GM23248 (cell line): ENCODE measurements at regions not wholly inside any gene's neighbourhood (a gene's known extent, or its start where the extent isn't known, plus 50 kb on each side); places are given as distances from the start of the nearest gene placed in this dataset.
"Not testable (repeated sequence)": the region's sequence is repeated elsewhere in the genome, so short reads cannot be mapped to it uniquely, and the experiment has no call there.

ENCODE experiments used
- DNase-seq: peaks from one replicate; pipeline ENCODE4 v3.0.0-alpha.2; 2015
- H2AFZ ChIP-seq: fragments of 200-600 bp; sonication (generic); 2 replicates; pipeline ENCODE4 v1.6.1; 2016; ENCODE audit warnings: antibody characterized with exemption
- H3F3A ChIP-seq: fragments of 200-600 bp; sonication (generic); 2 replicates; pipeline ENCODE4 v1.6.1; 2016; ENCODE audit warnings: mild to moderate bottlenecking, antibody characterized with exemption, mixed run types; ENCODE audit not compliant: insufficient read depth
- H3K27ac ChIP-seq: fragments of 200-600 bp; sonication (generic); 2 replicates; pipeline ENCODE4 v1.5.1; 2016; ENCODE audit warnings: mild to moderate bottlenecking
- H3K27me3 ChIP-seq: fragments of 200-600 bp; sonication (generic); replicated peaks from 2 replicates; pipeline ENCODE4 v1.6.1; 2016; ENCODE audit warnings: mild to moderate bottlenecking; ENCODE audit not compliant: insufficient read depth
- H3K36me3 ChIP-seq: fragments of 200-600 bp; sonication (generic); 2 replicates; pipeline ENCODE4 v1.6.1; 2016; ENCODE audit warnings: low read depth, mild to moderate bottlenecking
- H3K4me1 ChIP-seq: fragments of 200-600 bp; sonication (generic); 2 replicates; pipeline ENCODE4 v1.6.1; 2016; ENCODE audit warnings: mild to moderate bottlenecking; ENCODE audit not compliant: insufficient read depth
- H3K4me2 ChIP-seq: fragments of 200-600 bp; sonication (generic); one replicate; pipeline ENCODE4 v1.6.1; 2016; ENCODE audit warnings: mild to moderate bottlenecking; ENCODE audit not compliant: unreplicated experiment
- H3K4me3 ChIP-seq: fragments of 200-600 bp; sonication (generic); 2 replicates; pipeline ENCODE4 v1.5.1; 2016; ENCODE audit warnings: mild to moderate bottlenecking
- H3K79me2 ChIP-seq: fragments of 200-600 bp; sonication (generic); 2 replicates; pipeline ENCODE4 v1.6.1; 2016; ENCODE audit warnings: mild to moderate bottlenecking; ENCODE audit not compliant: insufficient read depth
- H3K9ac ChIP-seq: fragments of 200-600 bp; sonication (generic); 2 replicates; pipeline ENCODE4 v1.6.1; 2016; ENCODE audit warnings: mild to moderate bottlenecking
- H3K9me2 ChIP-seq: fragments of 200-600 bp; sonication (generic); 2 replicates; pipeline ENCODE4 v1.6.1; 2016; ENCODE audit warnings: mixed run types, mild to moderate bottlenecking, moderate library complexity; ENCODE audit not compliant: insufficient read depth
- H3K9me3 ChIP-seq: fragments of 200-600 bp; sonication (generic); one replicate; pipeline ENCODE4 v1.6.1; 2017; ENCODE audit warnings: low read depth
- H4K20me1 ChIP-seq: fragments of 200-600 bp; sonication (generic); 2 replicates; pipeline ENCODE4 v1.6.0; 2016; ENCODE audit not compliant: insufficient read depth
- EZH2 ChIP-seq: fragments of 200-600 bp; sonication (generic); IDR thresholded peaks from 2 replicates; pipeline ENCODE4 v1.6.1; 2018; ENCODE audit warnings: antibody characterized with exemption, mild to moderate bottlenecking; ENCODE audit not compliant: insufficient read depth, poor library complexity, severe bottlenecking
- EZH2phosphoT487 ChIP-seq: fragments of 200-600 bp; sonication (generic); IDR thresholded peaks from 2 replicates; pipeline ENCODE4 v1.6.1; 2018; ENCODE audit warnings: antibody characterized with exemption, moderate library complexity, mild to moderate bottlenecking, low read depth; ENCODE audit not compliant: insufficient read depth
- WGBS, 2 experiments: methylation state at CpG; one replicate each; pipeline ENCODE4 v1.1.6; 2015 to 2017; ENCODE audit warnings: low lambda C conversion rate in 2 of 2, low coverage in 1 of 2; ENCODE audit errors: missing lambda C conversion rate in 2 of 2; 5-methylcytosine and 5-hydroxymethylcytosine counted together
- in situ Hi-C: fragments of 300-500 bp; cut with MboI; formaldehyde crosslinking; loops from 2 replicates; pipeline ENCODE4 v1.15.0; 2020

- Histone ChIP-seq H3K79me2 (no peaks in the 10 kb centered on the region), H4K20me1 (no peaks in the 10 kb centered on the region), H3K4me3 (no peak overlapping the region), H3K27ac (no peak overlapping the region), H3K4me2 (no peak overlapping the region), H3F3A (no peaks in the 10 kb centered on the region), H3K9ac (no peak overlapping the region), H2AFZ (no peak overlapping the region), H3K36me3 (no peaks in the 10 kb centered on the region), H3K4me1 (no peaks in the 10 kb centered on the region), H3K9me3 (no peaks in the 10 kb centered on the region), H3K9me2 (no peaks in the 10 kb centered on the region), H3K27me3 (no peaks in the 10 kb centered on the region; the same call in 1 of the 2 replicates)
- TF ChIP-seq EZH2 (no peak), EZH2phosphoT487 (no peak)
- in situ Hi-C loops: no loop called here
- DNase-seq: no peak
- 22 to 39% methylated on average over 2 of the region's 2 CpGs for WGBS, 2 experiments
Measured at GRCh38 chr5:125913200-125913599, 510.0 kb upstream of the GRAMD2B start.

- H3K27ac ChIP-seq: no peak overlapping the region
- no peaks in the 10 kb centered on the region for H3K79me2 ChIP-seq
- no peaks in the 10 kb centered on the region for H3K4me1 ChIP-seq
- H3K27me3 ChIP-seq: no peaks in the 10 kb centered on the region; the same call in 1 of the 2 replicates
- TF ChIP-seq EZH2 (no peak), EZH2phosphoT487 (no peak)
- in situ Hi-C loops: no loop called here
- no peaks in the 10 kb centered on the region for H3K36me3 ChIP-seq
- no peak overlapping the region for H3K4me3 ChIP-seq
- no peak overlapping the region for H2AFZ ChIP-seq
- H3K9ac ChIP-seq: no peak overlapping the region
- H4K20me1 ChIP-seq: no peaks in the 10 kb centered on the region
- DNase-seq: no peak
- 34 to 39% methylated on average over 3 of the region's 3 CpGs for WGBS, 2 experiments
- no peaks in the 10 kb centered on the region for H3K9me2 ChIP-seq
- no peaks in the 10 kb centered on the region for H3F3A ChIP-seq
- no peak overlapping the region for H3K4me2 ChIP-seq
- H3K9me3 ChIP-seq: no peaks in the 10 kb centered on the region
Measured at GRCh38 chr5:125914471-125914870, 508.7 kb upstream of the GRAMD2B start.

GRCh38 chr5:125923958-125924357, 499.3 kb upstream of the GRAMD2B start:
- H3K27ac ChIP-seq, H4K20me1 ChIP-seq, H3K4me1 ChIP-seq, H3K79me2 ChIP-seq, H3K4me2 ChIP-seq, in situ Hi-C loops, H3K9me3 ChIP-seq, H3K27me3 ChIP-seq, H2AFZ ChIP-seq, H3K9me2 ChIP-seq, H3K9ac ChIP-seq, H3K36me3 ChIP-seq, H3K4me3 ChIP-seq, H3F3A ChIP-seq, DNase-seq: not testable (repeated sequence)
- 65 to 75% methylated on average over 11 of the region's 11 CpGs for WGBS, 2 experiments

DNA sequence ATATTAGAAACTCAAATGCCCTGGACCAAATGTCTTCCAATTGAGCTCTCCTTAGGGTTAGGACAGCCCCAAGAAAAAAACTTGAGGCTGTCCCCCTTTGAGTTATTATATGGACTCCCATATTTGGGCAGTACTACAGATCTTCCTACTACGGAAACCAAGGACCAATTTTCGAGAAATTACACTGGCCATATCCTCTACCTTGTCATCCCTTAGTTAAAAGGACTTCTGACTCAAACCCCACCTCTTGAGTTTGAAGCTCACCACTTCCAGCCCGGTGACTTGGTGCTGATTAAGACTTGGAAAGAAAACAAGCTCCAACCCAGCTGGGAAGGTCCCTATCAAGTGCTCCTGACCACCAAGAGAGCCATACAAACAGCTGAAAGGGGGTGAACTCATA, 497.0 kb upstream of the GRAMD2B start:
- Histone ChIP-seq H3K4me3 (no peak overlapping the region), H3K4me1 (no peaks in the 10 kb centered on the region), H4K20me1 (no peaks in the 10 kb centered on the region), H3K9me2 (no peaks in the 10 kb centered on the region), H2AFZ (no peak overlapping the region), H3K9me3 (no peaks in the 10 kb centered on the region), H3K79me2 (no peaks in the 10 kb centered on the region), H3K9ac (no peak overlapping the region), H3K4me2 (no peak overlapping the region), H3K27me3 (no peaks in the 10 kb centered on the region), H3F3A (no peaks in the 10 kb centered on the region), H3K36me3 (no peaks in the 10 kb centered on the region), H3K27ac (no peak overlapping the region)
- in situ Hi-C loops: no loop called here
- DNase-seq: no peak
- WGBS, 2 experiments: 35 to 38% methylated on average over 3 of the region's 3 CpGs
- TF ChIP-seq EZH2phosphoT487: no peak
- no peak for TF ChIP-seq EZH2

DNA sequence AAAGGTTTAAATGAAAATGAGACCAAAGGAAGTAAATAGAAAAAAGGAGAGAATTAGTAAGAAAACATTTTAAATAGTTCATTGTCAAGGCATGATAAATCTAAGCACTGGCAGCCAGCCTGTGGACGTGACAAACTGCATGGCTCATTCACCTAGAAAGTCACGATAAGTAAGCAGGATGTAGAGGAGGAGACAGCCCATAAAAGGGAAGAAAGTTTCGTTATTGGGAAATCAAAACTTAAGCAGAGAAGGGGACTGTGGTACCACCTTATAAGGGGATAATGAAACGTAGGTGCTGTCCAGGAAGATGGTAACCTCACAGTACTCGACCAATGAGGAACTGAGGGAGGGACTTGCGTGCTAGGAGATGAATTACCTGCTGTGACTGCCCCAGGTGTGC, 494.5 kb upstream of the GRAMD2B start:
- Histone ChIP-seq H3K4me3 (no peak overlapping the region), H3K4me1 (no peaks in the 10 kb centered on the region), H3K9ac (no peak overlapping the region), H3K27ac (no peak overlapping the region), H3F3A (no peaks in the 10 kb centered on the region), H3K27me3 (no peaks in the 10 kb centered on the region), H3K9me3 (no peaks in the 10 kb centered on the region), H2AFZ (no peak overlapping the region), H3K79me2 (no peaks in the 10 kb centered on the region), H3K4me2 (no peak overlapping the region), H3K9me2 (no peaks in the 10 kb centered on the region), H4K20me1 (no peaks in the 10 kb centered on the region), H3K36me3 (no peaks in the 10 kb centered on the region)
- WGBS, 2 experiments: 46 to 49% methylated on average over 6 of the region's 6 CpGs
- in situ Hi-C loops: no loop called here
- TF ChIP-seq EZH2phosphoT487: no peak
- no peak for TF ChIP-seq EZH2
- no peak for DNase-seq
